Upper lobe of left lung (tissue), 4 donors: ENCODE measurements at regions not wholly inside any gene's neighbourhood (a gene's known extent, or its start where the extent isn't known, plus 50 kb on each side); places are given as distances from the start of the nearest gene placed in this dataset.
"Not testable (repeated sequence)": the region's sequence is repeated elsewhere in the genome, so short reads cannot be mapped to it uniquely, and the experiment has no call there.

Experiments
- POLR2A ChIP-seq, 4 donors: fragments of 450-650 bp; IDR thresholded peaks; one replicate each; pipeline ENCODE4 v1.5.1; 2016 to 2017; ENCODE audit warnings: antibody characterized with exemption in 4 of 4, mild to moderate bottlenecking in 2 of 4
- POLR2AphosphoS5 ChIP-seq, 2 donors: sonication (generic); formaldehyde crosslinking; IDR thresholded peaks; one replicate each; pipeline ENCODE4 v1.5.1; 2017; ENCODE audit warnings: antibody characterized with exemption in 2 of 2
- TF ChIP-seq, protein P1 (sequence below), 6 experiments: fragments of 450-650 bp in 4 of 6; fragments of 200-600 bp in 2 of 6; sonication (generic) in 2 of 6; IDR thresholded peaks; one replicate each; pipeline ENCODE4 v1.5.1; 2016 to 2019; ENCODE audit warnings: antibody characterized with exemption in 6 of 6

- TF ChIP-seq POLR2A, POLR2AphosphoS5 (IDR thresholded peaks at IDR 0.05): not testable (repeated sequence)
- TF ChIP-seq, protein P1, sequence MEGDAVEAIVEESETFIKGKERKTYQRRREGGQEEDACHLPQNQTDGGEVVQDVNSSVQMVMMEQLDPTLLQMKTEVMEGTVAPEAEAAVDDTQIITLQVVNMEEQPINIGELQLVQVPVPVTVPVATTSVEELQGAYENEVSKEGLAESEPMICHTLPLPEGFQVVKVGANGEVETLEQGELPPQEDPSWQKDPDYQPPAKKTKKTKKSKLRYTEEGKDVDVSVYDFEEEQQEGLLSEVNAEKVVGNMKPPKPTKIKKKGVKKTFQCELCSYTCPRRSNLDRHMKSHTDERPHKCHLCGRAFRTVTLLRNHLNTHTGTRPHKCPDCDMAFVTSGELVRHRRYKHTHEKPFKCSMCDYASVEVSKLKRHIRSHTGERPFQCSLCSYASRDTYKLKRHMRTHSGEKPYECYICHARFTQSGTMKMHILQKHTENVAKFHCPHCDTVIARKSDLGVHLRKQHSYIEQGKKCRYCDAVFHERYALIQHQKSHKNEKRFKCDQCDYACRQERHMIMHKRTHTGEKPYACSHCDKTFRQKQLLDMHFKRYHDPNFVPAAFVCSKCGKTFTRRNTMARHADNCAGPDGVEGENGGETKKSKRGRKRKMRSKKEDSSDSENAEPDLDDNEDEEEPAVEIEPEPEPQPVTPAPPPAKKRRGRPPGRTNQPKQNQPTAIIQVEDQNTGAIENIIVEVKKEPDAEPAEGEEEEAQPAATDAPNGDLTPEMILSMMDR (IDR thresholded peaks at IDR 0.05): not testable (repeated sequence)
These were observed 209.4 kb upstream of the TP53TG3 start for GRCh38 chr16:32885392-32885791.
